ENCODE measurements at regions not wholly inside any gene's neighbourhood (a gene's known extent, or its start where the extent isn't known, plus 50 kb on each side); places are given as distances from the start of the nearest gene placed in this dataset.
"Not testable (repeated sequence)": the region's sequence is repeated elsewhere in the genome, so short reads cannot be mapped to it uniquely, and the experiment has no call there.

DNA sequence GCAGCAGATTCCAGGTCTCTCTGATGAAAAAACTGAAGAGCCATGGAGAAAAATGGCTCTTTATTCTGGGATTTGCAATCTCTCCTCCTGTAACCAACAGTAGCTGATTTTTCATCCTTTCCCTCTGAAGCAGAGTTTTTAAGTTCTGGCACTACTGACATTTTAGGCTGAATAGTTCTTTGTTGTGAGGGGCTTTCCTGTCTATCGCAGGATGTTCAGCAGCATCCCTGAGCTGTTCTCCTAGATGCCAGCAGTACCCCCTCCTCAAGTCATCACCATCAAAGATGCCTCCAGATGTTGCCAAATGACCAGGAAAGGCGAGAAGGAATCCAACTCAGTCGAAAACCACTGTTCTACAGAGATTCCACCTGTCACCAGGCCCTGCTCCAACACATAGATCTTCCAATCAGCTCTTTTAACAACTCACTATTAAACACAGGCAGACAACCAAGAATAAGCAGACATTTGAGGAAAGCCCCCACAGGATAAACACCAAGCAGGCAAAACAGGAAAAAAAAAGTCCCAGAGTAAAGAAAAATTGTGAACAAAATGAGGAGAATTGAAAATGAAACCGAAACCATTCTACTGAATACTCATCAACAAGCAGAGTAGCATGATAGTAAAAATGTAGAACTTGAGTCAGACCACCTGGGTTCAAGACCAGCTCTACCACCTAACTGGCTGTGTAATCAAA lies 124.8 kb downstream of the MPP7 start:
- DNase-seq (no peak), ATAC-seq (ENCODE audit: low FRiP score in 2 of 2) (peak in 1 of 2 donors; percentile 55)
- H3K9me3 ChIP-seq, result no peaks in the 10 kb centered on the region
- peak overlapping the region in 2 of 4 donors; percentile 1 to 5 for H3K4me3 ChIP-seq
- no peaks in the 10 kb centered on the region for H3K36me3 ChIP-seq
- H3K27ac ChIP-seq, result peak overlapping the region in 3 of 4 donors; percentile 28 to 58 (median 32)
- H3K27me3 ChIP-seq, result no peaks in the 10 kb centered on the region
- TF ChIP-seq POLR2AphosphoS5 (IDR thresholded peaks at IDR 0.05) (no peak), CTCF (IDR thresholded peaks at IDR 0.05) (no peak), EP300 (IDR thresholded peaks at IDR 0.05) (no peak), POLR2A (IDR thresholded peaks at IDR 0.05) (no peak)
- 68 to 79% methylated on average over 4 of the region's 4 CpGs for WGBS, 2 donors
- peaks cover 9 to 22% (median 12%) of the 10 kb centered on the region in 4 donors for H3K4me1 ChIP-seq

GRCh38 chr10:28176498-28176897 lies 126.4 kb downstream of the MPP7 start:
- ATAC-seq (ENCODE audit: low FRiP score in 2 of 2); H3K27ac ChIP-seq; H3K27me3 ChIP-seq; H3K9me3 ChIP-seq; H3K36me3 ChIP-seq; H3K4me3 ChIP-seq: not testable (repeated sequence)
- peak in 1 of 2 donors; percentile 58 for DNase-seq
- H3K4me1 ChIP-seq, result peaks cover 9 to 22% (median 14%) of the 10 kb centered on the region in 4 donors
- WGBS, 2 donors, result 48 to 76% methylated on average over 4 of the region's 4 CpGs

DNA sequence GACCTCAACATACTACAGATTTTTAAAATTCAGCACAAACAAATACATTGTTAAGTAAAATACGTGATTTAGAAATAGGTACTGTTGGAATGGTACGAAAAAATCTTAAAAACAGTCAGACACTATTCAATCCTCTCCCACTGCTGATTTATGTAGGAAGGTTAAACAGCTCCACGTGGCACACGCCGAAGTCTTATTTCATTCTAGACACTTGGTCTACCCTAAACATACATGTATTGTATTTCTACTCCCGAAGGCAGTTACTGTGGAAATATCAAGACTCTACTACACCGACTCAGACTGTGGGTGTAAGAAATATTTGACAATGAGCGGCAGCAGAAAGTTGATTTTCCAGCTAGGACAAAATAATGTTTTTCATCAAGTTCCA lies 130.6 kb downstream of the MPP7 start:
- peaks cover 0 to 4% (median 2%) of the 10 kb centered on the region in 4 donors for H3K4me1 ChIP-seq
- 93 to 94% methylated on average over 8 of the region's 8 CpGs for WGBS, 2 donors
- no peak for TF ChIP-seq POLR2AphosphoS5 (IDR thresholded peaks at IDR 0.05)
- TF ChIP-seq EP300 (IDR thresholded peaks at IDR 0.05), result no peak

DNA sequence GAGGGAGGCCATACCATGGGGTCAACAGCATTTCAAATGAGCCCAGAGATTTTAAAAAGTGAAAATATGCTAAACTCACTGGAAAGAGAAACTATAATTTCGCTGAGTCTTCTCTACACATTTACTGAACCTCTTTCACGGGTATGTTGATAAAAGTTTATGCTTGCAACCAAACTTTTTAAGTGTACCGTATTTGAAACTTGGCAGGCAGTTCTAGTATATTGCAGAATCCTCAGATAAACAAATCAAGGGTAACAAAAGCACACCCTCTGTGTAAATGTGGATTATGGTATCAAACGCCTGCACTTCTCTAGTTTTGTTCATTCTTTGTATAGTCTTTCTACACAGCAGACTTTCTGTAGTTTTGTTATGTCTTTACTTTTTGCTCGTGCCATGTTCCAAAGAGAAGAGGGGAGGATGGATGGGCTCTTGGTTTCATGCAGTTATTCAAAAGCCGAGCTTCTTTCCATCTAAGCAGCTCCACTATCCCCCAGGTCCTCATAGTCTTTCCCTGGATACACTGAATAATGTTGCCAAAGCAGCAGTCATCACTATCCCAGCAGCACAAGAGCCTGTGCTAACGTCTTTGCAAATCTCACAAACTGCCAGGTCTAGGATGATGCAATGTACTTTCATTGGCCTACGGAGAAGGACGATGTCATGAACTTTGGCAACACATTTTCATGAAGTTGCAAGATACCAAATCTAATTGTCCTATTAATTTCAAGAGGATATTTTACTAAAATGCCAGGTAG lies 131.2 kb downstream of the MPP7 start:
- whole genome bisulfite sequencing, 2 donors, result 58 to 59% methylated on average over 9 of the region's 9 CpGs
- ATAC-seq (ENCODE audit: low FRiP score in 2 of 2) (peak; percentile 57 to 84), DNase-seq (peak in 1 of 2 donors; percentile 27)
- no peak for TF ChIP-seq EP300 (IDR thresholded peaks at IDR 0.05)
- TF ChIP-seq CTCF (IDR thresholded peaks at IDR 0.05), result no peak
- no peak for TF ChIP-seq POLR2A (IDR thresholded peaks at IDR 0.05)
- TF ChIP-seq POLR2AphosphoS5 (IDR thresholded peaks at IDR 0.05), result no peak
- Histone ChIP-seq H3K4me3 (no peak overlapping the region), H3K27ac (peak overlapping the region in 2 of 4 donors; percentile 20 to 27), H3K9me3 (no peaks in the 10 kb centered on the region), H3K27me3 (no peaks in the 10 kb centered on the region), H3K36me3 (no peaks in the 10 kb centered on the region), H3K4me1 (peaks cover 0 to 4% (median 2%) of the 10 kb centered on the region in 4 donors)

More for the DNA sequence above, 130.6 kb downstream of the MPP7 start:
- no peaks in the 10 kb centered on the region for H3K36me3 ChIP-seq
- H3K9me3 ChIP-seq, result no peaks in the 10 kb centered on the region
- H3K27ac ChIP-seq, result no peak overlapping the region
- ATAC-seq (ENCODE audit: low FRiP score in 2 of 2) (no peak), DNase-seq (no peak)
- H3K27me3 ChIP-seq, result no peaks in the 10 kb centered on the region
- no peak overlapping the region for H3K4me3 ChIP-seq

GRCh38 chr10:28169525-28169924 lies 133.3 kb downstream of the MPP7 start:
- ATAC-seq (ENCODE audit: low FRiP score in 2 of 2), result no peak

More at GRCh38 chr10:28169525-28169924, 133.3 kb downstream of the MPP7 start:
- TF ChIP-seq EP300 (IDR thresholded peaks at IDR 0.05) (no peak), CTCF (IDR thresholded peaks at IDR 0.05) (no peak), POLR2AphosphoS5 (IDR thresholded peaks at IDR 0.05) (no peak), POLR2A (IDR thresholded peaks at IDR 0.05) (no peak)
- H3K27me3 ChIP-seq, result no peaks in the 10 kb centered on the region
- no peak overlapping the region for H3K4me3 ChIP-seq
- H3K4me1 ChIP-seq, result peaks cover 0 to 4% (median 2%) of the 10 kb centered on the region in 4 donors
- WGBS, 2 donors, result 54 to 69% methylated on average over 2 of the region's 2 CpGs
- H3K9me3 ChIP-seq, result no peaks in the 10 kb centered on the region
- DNase-seq, result no peak
- no peak overlapping the region for H3K27ac ChIP-seq
- H3K36me3 ChIP-seq, result no peaks in the 10 kb centered on the region

All from upper lobe of left lung (tissue), 6 donors.